A549 (cell line): ENCODE measurements at regions not wholly inside any gene's neighbourhood (a gene's known extent, or its start where the extent isn't known, plus 50 kb on each side); places are given as distances from the start of the nearest gene placed in this dataset.

Experiments used
- ATAC-seq, 2 experiments: fragments of 200-7000 bp in 1 of 2; fragments of >200 bp in 1 of 2; cut with Nextera tagmentation in 1 of 2; cut with Tn5 transposase in 1 of 2; 3 replicates each; pipeline versions ENCODE4 v1.8.0 to v1.9.1; 2018 to 2020; ENCODE audit warnings: mild to moderate bottlenecking in 1 of 2, moderate library complexity in 1 of 2
- CTCF ChIA-PET: fragments of 300-600 bp; sonication (Branson Sonifier 250); formaldehyde crosslinking; extraction: SDS; loops from one replicate; lab custom pipeline; 2021; ENCODE audit warnings: antibody characterized with exemption, inconsistent platforms; lab: Yijun Ruan, JAX
- POLR2A ChIA-PET: fragments of 350-600 bp; formaldehyde crosslinking; extraction: SDS; loops from one replicate; lab custom pipeline; 2021; ENCODE audit warnings: antibody characterized with exemption, inconsistent platforms; lab: Yijun Ruan, JAX
- DNase-seq, 2 experiments: peaks; one replicate each; pipeline versions ENCODE4 v3.0.0 to v3.0.0-alpha.2; 2011 to 2016; ENCODE audit warnings: low read depth in 1 of 2, low spot score in 1 of 2
- FAIRE-seq: peaks from 2 replicates; lab custom pipeline; 2011; peaks lifted over from hg19 to GRCh38; lab: Jason Lieb, UNC
- H3K27ac ChIP-seq, 2 experiments: fragments of >200 bp; sonication (Bioruptor Twin); formaldehyde crosslinking; 3 replicates each; pipeline ENCODE4 v1.5.1; 2016 to 2017
- H3K4me1 ChIP-seq: fragments of >200 bp; sonication (Bioruptor Twin); formaldehyde crosslinking; 3 replicates; pipeline ENCODE4 v1.6.1; 2016
- H3K4me2 ChIP-seq: fragments of >200 bp; sonication (Bioruptor Twin); formaldehyde crosslinking; 3 replicates; pipeline ENCODE4 v1.6.1; 2016
- H3K4me3 ChIP-seq: fragments of >200 bp; sonication (Bioruptor Twin); formaldehyde crosslinking; 3 replicates; pipeline ENCODE4 v1.5.1; 2016
- H3K9me3 ChIP-seq: fragments of >200 bp; sonication (Bioruptor Twin); formaldehyde crosslinking; 3 replicates; pipeline ENCODE4 v1.6.1; 2016
- CBX2 ChIP-seq: fragments of 200-600 bp; sonication (generic); IDR thresholded peaks from 2 replicates; pipeline ENCODE4 v1.6.1; 2016; ENCODE audit warnings: low read depth, mild to moderate bottlenecking, borderline replicate concordance
- ESRRA ChIP-seq: fragments of 150-350 bp; IDR thresholded peaks from 2 replicates; pipeline ENCODE4 v1.6.1; 2014; ENCODE audit warnings: mild to moderate bottlenecking, low read length, borderline replicate concordance
- FOSL2 ChIP-seq, 2 experiments: fragments of 450-650 bp in 1 of 2; fragments of >200 bp in 1 of 2; sonication (Bioruptor Twin) in 1 of 2; formaldehyde crosslinking; IDR thresholded peaks; 2 replicates each; pipeline versions ENCODE4 v1.5.0 to v1.6.1; 2016 to 2020; ENCODE audit warnings: mild to moderate bottlenecking in 1 of 2, moderate library complexity in 1 of 2
- FOXS1 ChIP-seq: fragments of 250-450 bp; sonication (Bioruptor Pico); IDR thresholded peaks from 2 replicates; pipeline ENCODE4 v1.5.0; 2020; ENCODE audit warnings: mild to moderate bottlenecking, moderate library complexity
- HOXA7 ChIP-seq: fragments of 250-450 bp; sonication (Bioruptor Pico); IDR thresholded peaks from 2 replicates; pipeline ENCODE4 v1.5.0; 2020; ENCODE audit warnings: mild to moderate bottlenecking, moderate library complexity
- JUN ChIP-seq, 2 experiments: fragments of >200 bp; sonication (Bioruptor Twin); formaldehyde crosslinking; IDR thresholded peaks; 2 replicates in 1 of 2; 3 replicates in 1 of 2; pipeline ENCODE4 v1.6.1; 2016 to 2017
- NPAS2 ChIP-seq: fragments of 250-450 bp; sonication (Bioruptor Pico); IDR thresholded peaks from 2 replicates; pipeline ENCODE4 v1.8.0; 2022; ENCODE audit warnings: mild to moderate bottlenecking, moderate library complexity, borderline replicate concordance
- NR3C1 ChIP-seq: fragments of >200 bp; sonication (Bioruptor Twin); formaldehyde crosslinking; IDR thresholded peaks from 3 replicates; pipeline ENCODE4 v1.6.1; 2017
- PHF8 ChIP-seq: fragments of 200-600 bp; sonication (generic); IDR thresholded peaks from 2 replicates; pipeline ENCODE4 v1.6.1; 2016; ENCODE audit warnings: low read depth, mild to moderate bottlenecking, antibody characterized with exemption, moderate library complexity, borderline replicate concordance
- POLR2AphosphoS2 ChIP-seq: conservative IDR thresholded peaks from 2 replicates; pipeline ENCODE4 v1.6.1; 2012; ENCODE audit warnings: low read length, improper control_type of control experiment, inconsistent platforms
- RARB ChIP-seq: fragments of 250-450 bp; sonication (Bioruptor Pico); IDR thresholded peaks from 2 replicates; pipeline ENCODE4 v1.8.0; 2021; ENCODE audit warnings: mild to moderate bottlenecking, moderate library complexity
- RCOR1 ChIP-seq: fragments of 150-350 bp; IDR thresholded peaks from 2 replicates; pipeline ENCODE4 v1.6.1; 2014; ENCODE audit warnings: antibody characterized with exemption, low read length, low read depth
- RNF2 ChIP-seq: fragments of 200-600 bp; sonication (generic); IDR thresholded peaks from 2 replicates; pipeline ENCODE4 v1.6.1; 2016; ENCODE audit warnings: low read depth, mild to moderate bottlenecking, antibody characterized with exemption, moderate library complexity, borderline replicate concordance
- SMC3 ChIP-seq: fragments of >200 bp; sonication (Bioruptor Twin); formaldehyde crosslinking; IDR thresholded peaks from 3 replicates; pipeline ENCODE4 v1.6.1; 2018; ENCODE audit warnings: inconsistent platforms
- SREBF2 ChIP-seq: fragments of 450-650 bp; IDR thresholded peaks from 2 replicates; pipeline ENCODE4 v1.6.1; 2014; ENCODE audit warnings: mild to moderate bottlenecking, moderate library complexity
- TP53 ChIP-seq: fragments of 250-450 bp; sonication (Bioruptor Pico); IDR thresholded peaks from 2 replicates; pipeline ENCODE4 v1.5.0; 2021; ENCODE audit warnings: mild to moderate bottlenecking, moderate library complexity
- ZFP36 ChIP-seq: fragments of 450-650 bp; IDR thresholded peaks from 2 replicates; pipeline ENCODE4 v1.6.1; 2014; ENCODE audit warnings: borderline replicate concordance; ENCODE audit not compliant: partially characterized antibody
- WGBS: methylation state at CpG from one replicate; pipeline ENCODE4 v1.1.6; 2017; ENCODE audit errors: missing lambda C conversion rate; 5-methylcytosine and 5-hydroxymethylcytosine counted together
- TF ChIP-seq, protein P1 (sequence below): fragments of 200-600 bp; sonication (generic); IDR thresholded peaks from 2 replicates; pipeline ENCODE4 v1.6.1; 2016; ENCODE audit warnings: antibody characterized with exemption, mild to moderate bottlenecking, moderate library complexity
- TF ChIP-seq, protein P2 (sequence below): IDR thresholded peaks from 2 replicates; pipeline ENCODE4 v1.6.1; 2012
- TF ChIP-seq, protein P3 (sequence below): fragments of >200 bp; sonication (Bioruptor Twin); formaldehyde crosslinking; IDR thresholded peaks from 2 replicates; pipeline ENCODE4 v1.6.1; 2016
- TF ChIP-seq, protein P4 (sequence below): fragments of 250-450 bp; sonication (Bioruptor Pico); IDR thresholded peaks from 2 replicates; pipeline ENCODE4 v1.5.0; 2020; ENCODE audit warnings: low read depth, mild to moderate bottlenecking, moderate library complexity

DNA sequence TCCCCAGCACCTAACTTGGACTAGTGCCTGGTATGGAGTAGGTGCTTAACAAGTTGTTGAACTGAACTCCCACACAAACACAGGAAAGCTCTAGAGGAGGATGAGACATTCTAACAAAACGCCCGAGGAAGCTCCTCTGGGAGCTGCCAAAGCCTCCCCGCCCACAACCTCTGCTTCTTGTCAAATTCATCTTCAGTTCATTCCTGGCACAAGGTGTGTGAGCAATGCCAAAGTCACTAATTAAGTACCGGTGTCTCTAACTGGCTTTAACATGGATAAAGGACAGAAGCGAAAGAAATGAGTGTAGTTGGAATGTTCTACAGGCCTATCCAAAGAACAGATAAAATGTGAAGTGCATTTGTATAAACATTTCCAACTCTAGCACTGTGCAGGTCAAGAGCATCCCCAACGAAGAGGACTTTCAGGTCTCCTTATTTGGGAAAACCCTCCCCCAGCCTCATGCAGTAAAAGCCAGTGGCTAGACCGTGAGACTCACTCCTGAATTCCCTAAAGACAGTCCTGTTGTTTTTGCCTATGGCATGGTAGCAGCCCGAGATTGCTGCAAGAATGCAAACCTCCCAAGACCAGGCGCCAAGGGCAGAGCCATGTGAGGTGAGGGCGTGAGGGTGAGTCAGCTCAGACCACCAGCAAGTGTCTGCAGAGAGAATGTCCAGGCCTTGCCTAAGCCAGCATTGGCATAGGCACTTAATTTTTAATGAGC, 72.2 kb upstream of the KLF3 start:
- ChIA-PET CTCF (interaction anchor here (0.6 kb wide), 1 partner anchor 102 kb away, joined by 3 read pairs; no protein-coding TSS in a partner anchor), POLR2A (no interaction called here)
- no peaks in the 10 kb centered on the region for H3K4me1 ChIP-seq
- ATAC-seq, result no peak
- DNase-seq, result no peak
- TF ChIP-seq, protein P1, sequence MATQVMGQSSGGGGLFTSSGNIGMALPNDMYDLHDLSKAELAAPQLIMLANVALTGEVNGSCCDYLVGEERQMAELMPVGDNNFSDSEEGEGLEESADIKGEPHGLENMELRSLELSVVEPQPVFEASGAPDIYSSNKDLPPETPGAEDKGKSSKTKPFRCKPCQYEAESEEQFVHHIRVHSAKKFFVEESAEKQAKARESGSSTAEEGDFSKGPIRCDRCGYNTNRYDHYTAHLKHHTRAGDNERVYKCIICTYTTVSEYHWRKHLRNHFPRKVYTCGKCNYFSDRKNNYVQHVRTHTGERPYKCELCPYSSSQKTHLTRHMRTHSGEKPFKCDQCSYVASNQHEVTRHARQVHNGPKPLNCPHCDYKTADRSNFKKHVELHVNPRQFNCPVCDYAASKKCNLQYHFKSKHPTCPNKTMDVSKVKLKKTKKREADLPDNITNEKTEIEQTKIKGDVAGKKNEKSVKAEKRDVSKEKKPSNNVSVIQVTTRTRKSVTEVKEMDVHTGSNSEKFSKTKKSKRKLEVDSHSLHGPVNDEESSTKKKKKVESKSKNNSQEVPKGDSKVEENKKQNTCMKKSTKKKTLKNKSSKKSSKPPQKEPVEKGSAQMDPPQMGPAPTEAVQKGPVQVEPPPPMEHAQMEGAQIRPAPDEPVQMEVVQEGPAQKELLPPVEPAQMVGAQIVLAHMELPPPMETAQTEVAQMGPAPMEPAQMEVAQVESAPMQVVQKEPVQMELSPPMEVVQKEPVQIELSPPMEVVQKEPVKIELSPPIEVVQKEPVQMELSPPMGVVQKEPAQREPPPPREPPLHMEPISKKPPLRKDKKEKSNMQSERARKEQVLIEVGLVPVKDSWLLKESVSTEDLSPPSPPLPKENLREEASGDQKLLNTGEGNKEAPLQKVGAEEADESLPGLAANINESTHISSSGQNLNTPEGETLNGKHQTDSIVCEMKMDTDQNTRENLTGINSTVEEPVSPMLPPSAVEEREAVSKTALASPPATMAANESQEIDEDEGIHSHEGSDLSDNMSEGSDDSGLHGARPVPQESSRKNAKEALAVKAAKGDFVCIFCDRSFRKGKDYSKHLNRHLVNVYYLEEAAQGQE, result no peak
- TF ChIP-seq POLR2AphosphoS2, result no peak
- TF ChIP-seq, protein P2, sequence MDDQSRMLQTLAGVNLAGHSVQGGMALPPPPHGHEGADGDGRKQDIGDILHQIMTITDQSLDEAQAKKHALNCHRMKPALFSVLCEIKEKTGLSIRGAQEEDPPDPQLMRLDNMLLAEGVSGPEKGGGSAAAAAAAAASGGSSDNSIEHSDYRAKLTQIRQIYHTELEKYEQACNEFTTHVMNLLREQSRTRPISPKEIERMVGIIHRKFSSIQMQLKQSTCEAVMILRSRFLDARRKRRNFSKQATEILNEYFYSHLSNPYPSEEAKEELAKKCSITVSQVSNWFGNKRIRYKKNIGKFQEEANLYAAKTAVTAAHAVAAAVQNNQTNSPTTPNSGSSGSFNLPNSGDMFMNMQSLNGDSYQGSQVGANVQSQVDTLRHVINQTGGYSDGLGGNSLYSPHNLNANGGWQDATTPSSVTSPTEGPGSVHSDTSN, result no peak
- no peak for TF ChIP-seq ESRRA
- TF ChIP-seq RARB (CRISPR knock-in tag), result no peak
- no peak for TF ChIP-seq PHF8
- TF ChIP-seq ZFP36, result no peak
- H3K27ac ChIP-seq, result no peak overlapping the region
- no peak for FAIRE-seq
- WGBS, result 53% methylated on average over 10 of the region's 10 CpGs
- no peak overlapping the region for H3K4me3 ChIP-seq
- no peaks in the 10 kb centered on the region for H3K9me3 ChIP-seq
- no peak overlapping the region for H3K4me2 ChIP-seq

DNA sequence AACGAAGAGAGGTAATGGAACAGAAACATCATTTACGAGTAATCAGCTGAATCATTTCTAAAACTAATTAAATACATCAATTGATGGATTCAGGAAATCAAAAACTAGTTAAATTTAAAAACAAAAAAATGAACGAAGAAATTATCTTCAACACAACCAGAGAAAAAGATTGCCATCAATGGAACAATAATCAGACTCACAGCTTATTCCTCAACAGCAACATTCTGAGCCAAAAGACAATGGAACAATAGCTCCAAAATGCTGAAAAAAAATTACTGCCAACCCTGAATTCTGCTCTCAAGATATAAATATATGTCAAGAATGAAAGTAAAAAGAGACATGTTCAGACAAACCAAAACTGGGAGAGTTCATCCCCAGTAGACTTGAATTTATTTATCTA, 65.5 kb upstream of the KLF3 start:
- no peak for DNase-seq
- ATAC-seq, result no peak
- Histone ChIP-seq H3K4me2 (no peak overlapping the region), H3K4me3 (no peak overlapping the region), H3K4me1 (peaks cover 14% of the 10 kb centered on the region), H3K9me3 (peaks cover 3% of the 10 kb centered on the region; the same call in 1 of the 3 replicates), H3K27ac (no peak overlapping the region)
- TF ChIP-seq TP53 (CRISPR knock-in tag) (no peak), SMC3 (no peak), HOXA7 (CRISPR knock-in tag) (no peak), NR3C1 (no peak), CBX2 (no peak), JUN (IDR thresholded peaks at IDR 0.05) (no peak), NPAS2 (CRISPR knock-in tag) (no peak), ZFP36 (no peak), SREBF2 (no peak), FOXS1 (CRISPR knock-in tag) (no peak), RNF2 (no peak), RCOR1 (no peak), FOSL2 (IDR thresholded peaks at IDR 0.05) (no peak), FOSL2 (CRISPR knock-in tag; IDR thresholded peaks at IDR 0.05) (no peak)
- TF ChIP-seq, protein P3, sequence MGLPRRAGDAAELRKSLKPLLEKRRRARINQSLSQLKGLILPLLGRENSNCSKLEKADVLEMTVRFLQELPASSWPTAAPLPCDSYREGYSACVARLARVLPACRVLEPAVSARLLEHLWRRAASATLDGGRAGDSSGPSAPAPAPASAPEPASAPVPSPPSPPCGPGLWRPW, result no peak
- TF ChIP-seq, protein P4, sequence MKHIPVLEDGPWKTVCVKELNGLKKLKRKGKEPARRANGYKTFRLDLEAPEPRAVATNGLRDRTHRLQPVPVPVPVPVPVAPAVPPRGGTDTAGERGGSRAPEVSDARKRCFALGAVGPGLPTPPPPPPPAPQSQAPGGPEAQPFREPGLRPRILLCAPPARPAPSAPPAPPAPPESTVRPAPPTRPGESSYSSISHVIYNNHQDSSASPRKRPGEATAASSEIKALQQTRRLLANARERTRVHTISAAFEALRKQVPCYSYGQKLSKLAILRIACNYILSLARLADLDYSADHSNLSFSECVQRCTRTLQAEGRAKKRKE (CRISPR knock-in tag), result no peak
- FAIRE-seq, result no peak
- WGBS, result 85% methylated on average over 3 of the region's 3 CpGs
- CTCF ChIA-PET, result interaction anchor here (1.0 kb wide), 1 partner anchor 15 kb away, joined by 3 read pairs; no protein-coding TSS in a partner anchor
- POLR2A ChIA-PET, result no interaction called here
